ENCODE measurements at regions not wholly inside any gene's neighbourhood (a gene's known extent, or its start where the extent isn't known, plus 50 kb on each side); places are given as distances from the start of the nearest gene placed in this dataset.

DNA sequence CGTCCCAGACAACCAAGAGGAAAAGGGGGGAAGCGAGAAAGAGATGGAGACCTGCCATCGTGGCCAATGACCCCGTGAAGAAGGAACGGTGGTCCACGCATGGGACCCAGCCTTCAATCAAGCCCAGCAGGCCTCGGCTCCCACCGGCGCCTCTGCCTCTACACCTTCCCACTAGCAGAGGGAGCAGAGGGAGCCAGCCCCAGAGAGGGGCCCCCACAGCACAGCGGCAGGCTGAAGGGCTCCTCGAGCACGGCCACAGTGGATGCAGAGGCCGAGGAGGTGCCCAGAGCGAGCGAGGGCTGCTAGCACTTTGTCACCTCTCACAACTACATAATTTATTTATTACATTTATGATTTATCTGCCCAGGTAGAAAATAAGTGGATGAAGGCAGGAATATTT is 68.4 kb upstream of the TOPAZ1 start:
- H3K27me3 ChIP-seq (ENCODE audit: control insufficient read depth, insufficient read depth, low read length): no peaks in the 10 kb centered on the region
- H4K91ac ChIP-seq (ENCODE audit: insufficient read depth, low read depth, low read length): no peak overlapping the region
- BruUV-seq (replicated peaks): no TSS peak
- in situ Hi-C loops (cut with MboI; ENCODE audit: low sequenced_read_pairs): no loop called here
- H4K8ac ChIP-seq (ENCODE audit: low read depth in 2 of 2, low read length in 2 of 2): no peak overlapping the region
- ChIA-PET POLR2A (ENCODE audit: unreplicated experiment) (no interaction called here), CTCF (no interaction called here)
- no peak overlapping the region for H2BK5ac ChIP-seq (ENCODE audit: low read depth, low read length, poor library complexity, severe bottlenecking)
- no peak for ATAC-seq (ENCODE audit: low read depth)
- H4K20me1 ChIP-seq (ENCODE audit: insufficient read depth, low read length): no peaks in the 10 kb centered on the region
- no peak overlapping the region for H2AK5ac ChIP-seq (ENCODE audit: low read depth, low read length)
- WGBS, 2 experiments (ENCODE audit: extremely low coverage in 2 of 2, insufficient read length in 1 of 2): 50% methylated on average over 4 of the region's 15 CpGs; no CpG with 5 or more reads in 1 of the 2 experiments
- H4K5ac ChIP-seq (ENCODE audit: low read depth, low read length): no peak overlapping the region
- H3K4ac ChIP-seq (ENCODE audit: low read depth, low read length): no peak overlapping the region
- no peak for DNase-seq
- H3K27ac ChIP-seq (ENCODE audit: insufficient read depth, low read length): no peak overlapping the region
- no peak overlapping the region for H3K56ac ChIP-seq (ENCODE audit: extremely low read depth, insufficient read depth, low read length)
- H3K9me3 ChIP-seq (ENCODE audit: control insufficient read depth, insufficient read depth, low read length): no peaks in the 10 kb centered on the region
- intact Hi-C loops (cut with micrococcal nuclease): no loop called here
- H3K18ac ChIP-seq (ENCODE audit: low read depth, low read length): no peak overlapping the region
- dilution Hi-C loops (cut with HindIII; ENCODE audit: low sequenced_read_pairs, unreplicated experiment): no loop called here
- H3K4me2 ChIP-seq (ENCODE audit: low read depth, low read length): no peak overlapping the region
- no peak for TF ChIP-seq MAFK (IDR thresholded peaks at IDR 0.05; ENCODE audit: low read depth, low read length)
- no peak for TF ChIP-seq CEBPB (IDR thresholded peaks at IDR 0.05; ENCODE audit: low read depth, low read length)
- no peak overlapping the region for H2BK20ac ChIP-seq (ENCODE audit: low read depth, low read length)
- H3K23ac ChIP-seq (ENCODE audit: low read depth, low read length): no peak overlapping the region
- no peak overlapping the region for H2BK120ac ChIP-seq (ENCODE audit: low read depth, low read length)
- no peaks in the 10 kb centered on the region for H3K79me1 ChIP-seq (ENCODE audit: low read depth in 1 of 2, low read length in 2 of 2)
- H3K36me3 ChIP-seq (ENCODE audit: control insufficient read depth, insufficient read depth, low read length): no peaks in the 10 kb centered on the region
- no peak overlapping the region for H2AK9ac ChIP-seq (replicated peaks; ENCODE audit: low read depth, low read length, poor library complexity)
- H3K9ac ChIP-seq (ENCODE audit: low read depth, low read length): no peak overlapping the region
- H2AFZ ChIP-seq (replicated peaks; ENCODE audit: low read length, poor library complexity): no peak overlapping the region
- H3K9me1 ChIP-seq (ENCODE audit: insufficient read depth, low read length): no peaks in the 10 kb centered on the region
- no peak overlapping the region for H3K14ac ChIP-seq (replicated peaks; ENCODE audit: low read depth, low read length)
- H3K4me1 ChIP-seq (ENCODE audit: control insufficient read depth, insufficient read depth, low read length): no peaks in the 10 kb centered on the region
- H2BK15ac ChIP-seq (ENCODE audit: low read depth, low read length): no peak overlapping the region
- H3K4me3 ChIP-seq (ENCODE audit: insufficient read depth, low read depth, low read length): no peak overlapping the region

Measured in IMR-90 (cell line).